ENCODE measurements at regions not wholly inside any gene's neighbourhood (a gene's known extent, or its start where the extent isn't known, plus 50 kb on each side); places are given as distances from the start of the nearest gene placed in this dataset.
"Not testable (repeated sequence)": the region's sequence is repeated elsewhere in the genome, so short reads cannot be mapped to it uniquely, and the experiment has no call there.

DNA sequence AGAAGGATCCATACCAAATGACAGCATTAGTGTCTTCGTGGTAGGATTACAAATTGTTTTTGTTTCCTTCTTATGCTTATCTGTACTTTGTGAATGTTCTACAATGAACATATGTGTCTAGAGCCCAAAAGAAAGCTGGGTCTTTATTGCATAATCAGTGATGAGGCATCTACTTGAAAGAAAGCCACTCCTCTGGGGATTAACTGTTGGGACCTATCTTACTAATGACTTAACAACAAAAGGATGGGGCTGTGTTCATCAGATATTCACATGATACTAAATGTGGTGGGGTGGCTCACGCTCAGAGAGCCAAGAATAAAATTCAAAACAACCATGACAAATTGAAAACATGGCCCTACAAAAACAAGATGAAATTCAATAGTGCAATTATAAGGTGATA is 160.2 kb downstream of the RGS9 start:
- no peak overlapping the region for H3K4me3 Mint-ChIP-seq
- no peaks in the 10 kb centered on the region for H3K9me3 Mint-ChIP-seq
- H3K4me1 ChIP-seq (ENCODE audit: control insufficient read depth in 1 of 2, extremely low read depth in 1 of 2, insufficient read depth in 2 of 2, low read length in 2 of 2): peaks cover 0 to 5% of the 10 kb centered on the region in 2 experiments
- no CpG with 5 or more reads among the region's 2 CpGs for WGBS (ENCODE audit: insufficient coverage)
- no peak overlapping the region for H3K27ac Mint-ChIP-seq
- H3K27ac ChIP-seq (ENCODE audit: low read length): no peak overlapping the region
- H3K9me3 ChIP-seq: no peaks in the 10 kb centered on the region
- H3K36me3 Mint-ChIP-seq: no peaks in the 10 kb centered on the region
- ChIA-PET CTCF (interaction anchor here in 1 of 2 donors (5.4 kb wide), 1 partner anchor 868 kb away, joined by 31 read pairs; no protein-coding TSS in a partner anchor), POLR2A (no interaction called here)
- no peaks in the 10 kb centered on the region for H3K36me3 ChIP-seq (ENCODE audit: control insufficient read depth in 2 of 2, extremely low read depth in 1 of 2, insufficient read depth in 1 of 2, low read length in 1 of 2)
- ATAC-seq (replicated peaks in 1 of 4) (no peak), DNase-seq (no peak)
- peaks cover 4 to 8% (median 5%) of the 10 kb centered on the region in 3 donors for H3K4me1 Mint-ChIP-seq
- H3K27me3 ChIP-seq (replicated peaks in 1 of 2; ENCODE audit: control insufficient read depth in 2 of 2, extremely low read depth in 1 of 2, insufficient read depth in 2 of 2, low read length in 1 of 2): peaks cover 0 to 3% of the 10 kb centered on the region in 2 experiments
- H3K4me3 ChIP-seq (ENCODE audit: control insufficient read depth in 1 of 2, extremely low read depth in 1 of 2, low read length in 1 of 2): no peak overlapping the region
- peaks cover 7 to 8% of the 10 kb centered on the region in 2 donors for H3K27me3 Mint-ChIP-seq

DNA sequence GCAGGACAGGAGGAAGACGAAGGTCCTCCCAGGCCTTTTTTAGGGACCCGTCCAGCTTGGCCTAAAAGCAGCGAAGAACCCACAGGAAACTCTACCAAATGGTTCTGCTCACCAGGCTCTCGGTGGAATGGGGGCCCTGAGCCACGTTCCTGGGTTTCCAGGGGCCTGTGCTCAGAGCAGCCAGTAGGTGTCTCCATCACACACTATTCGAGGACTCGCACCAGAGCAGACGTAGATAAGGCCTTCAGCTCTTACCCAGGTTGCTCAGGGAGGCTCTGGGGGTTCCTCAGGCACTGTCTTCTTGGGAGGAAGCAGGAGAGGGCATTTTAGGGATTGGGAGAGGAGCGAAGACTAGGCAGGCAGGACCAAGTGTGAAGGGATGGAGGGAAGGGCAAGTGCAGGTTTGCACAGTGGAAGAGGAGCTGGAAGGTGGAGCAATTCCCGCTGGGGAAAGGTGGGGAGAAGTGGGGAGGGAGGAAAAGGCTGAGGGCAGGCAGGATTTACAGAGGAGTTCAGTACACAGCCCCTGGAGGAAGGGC is 157.1 kb downstream of the RGS9 start:
- Histone ChIP-seq H3K4me1 (ENCODE audit: control insufficient read depth in 1 of 2, extremely low read depth in 1 of 2, insufficient read depth in 2 of 2, low read length in 2 of 2) (peaks cover 0 to 5% of the 10 kb centered on the region in 2 experiments), H3K27me3 (replicated peaks in 1 of 2; ENCODE audit: control insufficient read depth in 2 of 2, extremely low read depth in 1 of 2, insufficient read depth in 2 of 2, low read length in 1 of 2) (peaks cover 0 to 3% of the 10 kb centered on the region in 2 experiments), H3K36me3 (ENCODE audit: control insufficient read depth in 2 of 2, extremely low read depth in 1 of 2, insufficient read depth in 1 of 2, low read length in 1 of 2) (no peaks in the 10 kb centered on the region), H3K9me3 (no peaks in the 10 kb centered on the region), H3K4me3 (ENCODE audit: control insufficient read depth in 1 of 2, extremely low read depth in 1 of 2, low read length in 1 of 2) (no peak overlapping the region), H3K27ac (ENCODE audit: low read length) (no peak overlapping the region)
- 9% methylated on average over 9 of the region's 10 CpGs for WGBS (ENCODE audit: insufficient coverage)
- ATAC-seq (replicated peaks in 1 of 4): peak; percentile 84 to 92 (median 86)
- CTCF ChIA-PET: interaction anchor here (0.5 to 5.4 kb wide), 12 partner anchors 9 to 1784 kb away, joined by 3 to 31 read pairs (median 4); no protein-coding TSS in a partner anchor
- H3K9me3 Mint-ChIP-seq: no peaks in the 10 kb centered on the region
- POLR2A ChIA-PET: no interaction called here
- peak; percentile 12 to 75 (median 46) for DNase-seq
- no peak overlapping the region for H3K4me3 Mint-ChIP-seq
- no peak overlapping the region for H3K27ac Mint-ChIP-seq
- H3K4me1 Mint-ChIP-seq: peaks cover 4 to 8% (median 5%) of the 10 kb centered on the region in 3 donors
- H3K27me3 Mint-ChIP-seq: peaks cover 3 to 5% of the 10 kb centered on the region in 2 donors
- no peaks in the 10 kb centered on the region for H3K36me3 Mint-ChIP-seq

- ChIA-PET POLR2A (no interaction called here), CTCF (interaction anchor here (0.9 to 5.4 kb wide), 7 partner anchors 9 to 872 kb away, joined by 3 to 31 read pairs (median 7); no protein-coding TSS in a partner anchor)
- peaks cover 0 to 3% of the 10 kb centered on the region in 2 experiments for H3K27me3 ChIP-seq (replicated peaks in 1 of 2; ENCODE audit: control insufficient read depth in 2 of 2, extremely low read depth in 1 of 2, insufficient read depth in 2 of 2, low read length in 1 of 2)
- peaks cover 4 to 8% (median 5%) of the 10 kb centered on the region in 3 donors for H3K4me1 Mint-ChIP-seq
- WGBS (ENCODE audit: insufficient coverage): 74% methylated on average over 5 of the region's 12 CpGs
- H3K9me3 Mint-ChIP-seq: no peaks in the 10 kb centered on the region
- no peaks in the 10 kb centered on the region for H3K9me3 ChIP-seq
- ATAC-seq (replicated peaks in 1 of 4) (no peak), DNase-seq (no peak)
- H3K36me3 Mint-ChIP-seq: no peaks in the 10 kb centered on the region
- H3K4me1 ChIP-seq (ENCODE audit: control insufficient read depth in 1 of 2, extremely low read depth in 1 of 2, insufficient read depth in 2 of 2, low read length in 2 of 2): peaks cover 0 to 5% of the 10 kb centered on the region in 2 experiments
- no peak overlapping the region for H3K27ac ChIP-seq (ENCODE audit: low read length)
- H3K27ac Mint-ChIP-seq: no peak overlapping the region
- H3K4me3 ChIP-seq (ENCODE audit: control insufficient read depth in 1 of 2, extremely low read depth in 1 of 2, low read length in 1 of 2): no peak overlapping the region
- no peak overlapping the region for H3K4me3 Mint-ChIP-seq
- H3K36me3 ChIP-seq (ENCODE audit: control insufficient read depth in 2 of 2, extremely low read depth in 1 of 2, insufficient read depth in 1 of 2, low read length in 1 of 2): no peaks in the 10 kb centered on the region
- H3K27me3 Mint-ChIP-seq: peaks cover 3 to 5% of the 10 kb centered on the region in 2 donors
Measured at GRCh38 chr17:65293584-65294180, 156.5 kb downstream of the RGS9 start.

DNA sequence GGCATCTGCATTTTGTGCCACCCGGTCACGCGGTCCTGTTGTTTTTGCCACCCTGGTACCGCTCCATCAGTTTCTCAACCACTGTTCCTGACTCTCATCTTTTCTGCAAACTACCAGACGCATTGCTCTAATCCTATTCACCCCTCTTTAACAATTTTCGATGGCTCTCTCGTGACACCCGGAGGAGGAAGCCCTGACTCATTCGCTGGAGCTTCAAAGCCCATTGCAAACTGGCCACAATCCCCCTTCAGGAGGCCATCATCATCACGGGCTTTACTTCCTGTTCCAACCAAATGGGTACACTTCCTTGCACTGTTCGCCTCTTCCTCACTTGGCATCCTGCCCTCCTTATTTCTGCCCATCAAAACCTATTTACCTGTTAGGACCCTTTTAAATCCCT is 155.3 kb downstream of the RGS9 start:
- H3K27ac Mint-ChIP-seq: no peak overlapping the region
- 54% methylated on average over 8 of the region's 11 CpGs for WGBS (ENCODE audit: insufficient coverage)

GRCh38 chr17:65291301-65291700 is 154.1 kb downstream of the RGS9 start:
- H3K36me3 Mint-ChIP-seq; DNase-seq; H3K4me1 Mint-ChIP-seq; H3K9me3 ChIP-seq; H3K27me3 ChIP-seq (replicated peaks in 1 of 2; ENCODE audit: control insufficient read depth in 2 of 2, extremely low read depth in 1 of 2, insufficient read depth in 2 of 2, low read length in 1 of 2); H3K4me3 ChIP-seq (ENCODE audit: control insufficient read depth in 1 of 2, extremely low read depth in 1 of 2, low read length in 1 of 2); POLR2A ChIA-PET; H3K4me1 ChIP-seq (ENCODE audit: control insufficient read depth in 1 of 2, extremely low read depth in 1 of 2, insufficient read depth in 2 of 2, low read length in 2 of 2); ATAC-seq (replicated peaks in 1 of 4); H3K9me3 Mint-ChIP-seq; H3K27me3 Mint-ChIP-seq; H3K4me3 Mint-ChIP-seq; H3K27ac ChIP-seq (ENCODE audit: low read length); H3K36me3 ChIP-seq (ENCODE audit: control insufficient read depth in 2 of 2, extremely low read depth in 1 of 2, insufficient read depth in 1 of 2, low read length in 1 of 2); H3K27ac Mint-ChIP-seq: not testable (repeated sequence)
- CTCF ChIA-PET: interaction anchor here in 1 of 2 donors (0.7 kb wide), 1 partner anchor 872 kb away, joined by 5 read pairs; no protein-coding TSS in a partner anchor
- whole genome bisulfite sequencing (ENCODE audit: insufficient coverage): 73% methylated on average over 5 of the region's 7 CpGs

More for the DNA sequence above, 155.3 kb downstream of the RGS9 start:
- DNase-seq (no peak), ATAC-seq (replicated peaks in 1 of 4) (no peak)
- no peaks in the 10 kb centered on the region for H3K36me3 ChIP-seq (ENCODE audit: control insufficient read depth in 2 of 2, extremely low read depth in 1 of 2, insufficient read depth in 1 of 2, low read length in 1 of 2)
- ChIA-PET POLR2A (no interaction called here), CTCF (interaction anchor here (0.6 to 1.0 kb wide), 3 partner anchors 873 to 926 kb away, joined by 3 to 6 read pairs (median 4); no protein-coding TSS in a partner anchor)
- H3K36me3 Mint-ChIP-seq: no peaks in the 10 kb centered on the region
- no peaks in the 10 kb centered on the region for H3K9me3 Mint-ChIP-seq
- no peak overlapping the region for H3K4me3 Mint-ChIP-seq
- peaks cover 4 to 8% (median 5%) of the 10 kb centered on the region in 3 donors for H3K4me1 Mint-ChIP-seq
- no peaks in the 10 kb centered on the region for H3K9me3 ChIP-seq
- peaks cover 0 to 3% of the 10 kb centered on the region in 2 experiments for H3K27me3 ChIP-seq (replicated peaks in 1 of 2; ENCODE audit: control insufficient read depth in 2 of 2, extremely low read depth in 1 of 2, insufficient read depth in 2 of 2, low read length in 1 of 2)
- no peak overlapping the region for H3K4me3 ChIP-seq (ENCODE audit: control insufficient read depth in 1 of 2, extremely low read depth in 1 of 2, low read length in 1 of 2)
- peaks cover 0 to 5% of the 10 kb centered on the region in 2 experiments for H3K4me1 ChIP-seq (ENCODE audit: control insufficient read depth in 1 of 2, extremely low read depth in 1 of 2, insufficient read depth in 2 of 2, low read length in 2 of 2)
- H3K27ac ChIP-seq (ENCODE audit: low read length): no peak overlapping the region
- peaks cover 0 to 2% of the 10 kb centered on the region in 2 donors for H3K27me3 Mint-ChIP-seq

- 91% methylated on average over 4 of the region's 8 CpGs for WGBS (ENCODE audit: insufficient coverage)
- Histone ChIP-seq H3K4me1 (ENCODE audit: control insufficient read depth in 1 of 2, extremely low read depth in 1 of 2, insufficient read depth in 2 of 2, low read length in 2 of 2) (peaks cover 0 to 5% of the 10 kb centered on the region in 2 experiments), H3K9me3 (no peaks in the 10 kb centered on the region), H3K4me3 (ENCODE audit: control insufficient read depth in 1 of 2, extremely low read depth in 1 of 2, low read length in 1 of 2) (no peak overlapping the region), H3K27ac (ENCODE audit: low read length) (no peak overlapping the region), H3K36me3 (ENCODE audit: control insufficient read depth in 2 of 2, extremely low read depth in 1 of 2, insufficient read depth in 1 of 2, low read length in 1 of 2) (no peaks in the 10 kb centered on the region), H3K27me3 (replicated peaks in 1 of 2; ENCODE audit: control insufficient read depth in 2 of 2, extremely low read depth in 1 of 2, insufficient read depth in 2 of 2, low read length in 1 of 2) (peaks cover 0 to 3% of the 10 kb centered on the region in 2 experiments)
- peaks cover 0 to 2% of the 10 kb centered on the region in 2 donors for H3K27me3 Mint-ChIP-seq
- ATAC-seq (replicated peaks in 1 of 4) (no peak), DNase-seq (no peak)
- peaks cover 4 to 8% (median 5%) of the 10 kb centered on the region in 3 donors for H3K4me1 Mint-ChIP-seq
- no peak overlapping the region for H3K4me3 Mint-ChIP-seq
- H3K36me3 Mint-ChIP-seq: no peaks in the 10 kb centered on the region
- no peak overlapping the region for H3K27ac Mint-ChIP-seq
- ChIA-PET CTCF (no interaction called here), POLR2A (no interaction called here)
- H3K9me3 Mint-ChIP-seq: no peaks in the 10 kb centered on the region
Measured at GRCh38 chr17:65290616-65291015, 153.4 kb downstream of the RGS9 start.
